ENCODE measurements at regions not wholly inside any gene's neighbourhood (a gene's known extent, or its start where the extent isn't known, plus 50 kb on each side); places are given as distances from the start of the nearest gene placed in this dataset.

- no peak for TF ChIP-seq ZBTB21 (CRISPR knock-in tag; IDR thresholded peaks at IDR 0.05; ENCODE audit: borderline replicate concordance)
- TF ChIP-seq IRF2 (CRISPR knock-in tag; IDR thresholded peaks at IDR 0.05; ENCODE audit: borderline replicate concordance, low read depth): no peak
- no peak for TF ChIP-seq CTCF (IDR thresholded peaks at IDR 0.05)
Observed at GRCh38 chr21:23016617-23017016, 2018.4 kb downstream of the NCAM2 start.

Data from WTC11 (cell line).